H9 (cell line): ENCODE measurements at regions not wholly inside any gene's neighbourhood (a gene's known extent, or its start where the extent isn't known, plus 50 kb on each side); places are given as distances from the start of the nearest gene placed in this dataset.

Experiments used
- DNase-seq: peaks from one replicate; pipeline ENCODE4 v3.0.0-alpha.2; 2017
- H2AFZ ChIP-seq: one replicate; pipeline ENCODE4 v1.6.1; 2013; ENCODE audit warnings: mild to moderate bottlenecking, low read length, control low read depth, moderate library complexity
- H2AK5ac ChIP-seq: 2 replicates; pipeline ENCODE4 v1.6.1; 2013; ENCODE audit warnings: low read length, control low read depth, mixed read lengths; ENCODE audit not compliant: insufficient read length
- H2BK120ac ChIP-seq: one replicate; pipeline ENCODE4 v1.6.1; 2013; ENCODE audit warnings: low read depth, mild to moderate bottlenecking, low read length, control low read depth, inconsistent platforms; ENCODE audit not compliant: poor library complexity, severe bottlenecking
- H2BK12ac ChIP-seq: 2 replicates; pipeline ENCODE4 v1.6.1; 2013; ENCODE audit warnings: low read length, control low read depth, mixed read lengths, low read depth; ENCODE audit not compliant: insufficient read length
- H2BK15ac ChIP-seq: 2 replicates; pipeline ENCODE4 v1.6.1; 2013; ENCODE audit warnings: low read depth, low read length, control low read depth
- H2BK20ac ChIP-seq: one replicate; pipeline ENCODE4 v1.6.1; 2013; ENCODE audit warnings: low read depth, mild to moderate bottlenecking, low read length, control low read depth, inconsistent platforms; ENCODE audit not compliant: poor library complexity, severe bottlenecking
- H2BK5ac ChIP-seq: 2 replicates; pipeline ENCODE4 v1.6.1; 2013; ENCODE audit warnings: low read length, control low read depth, mixed read lengths; ENCODE audit not compliant: insufficient read length
- H3K14ac ChIP-seq: 2 replicates; pipeline ENCODE4 v1.6.1; 2013; ENCODE audit warnings: low read length, control low read depth; ENCODE audit not compliant: insufficient read depth
- H3K18ac ChIP-seq: 2 replicates; pipeline ENCODE4 v1.6.1; 2013; ENCODE audit warnings: low read depth, mild to moderate bottlenecking, mixed read lengths, low read length, control low read depth; ENCODE audit not compliant: insufficient read length
- H3K23ac ChIP-seq: 2 replicates; pipeline ENCODE4 v1.6.1; 2013; ENCODE audit warnings: low read length, control low read depth, mixed read lengths, low read depth; ENCODE audit not compliant: insufficient read length
- H3K23me2 ChIP-seq: 2 replicates; pipeline ENCODE4 v1.6.1; 2013; ENCODE audit warnings: low read depth, mild to moderate bottlenecking, mixed read lengths, low read length, control low read depth; ENCODE audit not compliant: insufficient read length, poor library complexity, severe bottlenecking
- H3K27ac ChIP-seq: 2 replicates; pipeline ENCODE4 v1.5.1; 2013; ENCODE audit warnings: low read length, control low read depth, mixed read lengths, low read depth; ENCODE audit not compliant: insufficient read length
- H3K27me3 ChIP-seq: 2 replicates; pipeline ENCODE4 v1.6.1; 2013; ENCODE audit warnings: low read length, control low read depth, inconsistent platforms; ENCODE audit not compliant: insufficient read depth
- H3K4ac ChIP-seq: 2 replicates; pipeline ENCODE4 v1.6.1; 2013; ENCODE audit warnings: low read depth, mild to moderate bottlenecking, control low read depth, inconsistent platforms, low read length, moderate library complexity
- H3K4me1 ChIP-seq: 2 replicates; pipeline ENCODE4 v1.6.1; 2013; ENCODE audit warnings: low read length, control low read depth, inconsistent platforms; ENCODE audit not compliant: insufficient read depth
- H3K4me2 ChIP-seq: 2 replicates; pipeline ENCODE4 v1.6.1; 2013; ENCODE audit warnings: low read length, control low read depth, mixed read lengths; ENCODE audit not compliant: insufficient read length, insufficient read depth
- H3K56ac ChIP-seq: 2 replicates; pipeline ENCODE4 v1.6.1; 2013; ENCODE audit warnings: low read depth, mild to moderate bottlenecking, mixed read lengths, low read length, control low read depth; ENCODE audit not compliant: insufficient read length
- H3K79me1 ChIP-seq: 2 replicates; pipeline ENCODE4 v1.6.1; 2013; ENCODE audit warnings: low read depth, mild to moderate bottlenecking, moderate library complexity, low read length, control low read depth, inconsistent platforms; ENCODE audit not compliant: insufficient read depth, poor library complexity, severe bottlenecking
- H3K79me2 ChIP-seq: 2 replicates; pipeline ENCODE4 v1.6.1; 2013; ENCODE audit warnings: low read length, control low read depth, inconsistent platforms; ENCODE audit not compliant: insufficient read depth
- H3K9ac ChIP-seq: 2 replicates; pipeline ENCODE4 v1.6.1; 2013; ENCODE audit warnings: low read length, control low read depth, mixed read lengths; ENCODE audit not compliant: insufficient read length; ENCODE audit errors: extremely low read depth
- H3K9me3 ChIP-seq: one replicate; pipeline ENCODE4 v1.6.1; 2013; ENCODE audit warnings: low read depth, low read length, inconsistent platforms; ENCODE audit not compliant: control insufficient read depth
- H3T11ph ChIP-seq: one replicate; pipeline ENCODE4 v1.6.1; 2013; ENCODE audit warnings: mild to moderate bottlenecking, low read length, control low read depth, inconsistent platforms
- H4K20me1 ChIP-seq: one replicate; pipeline ENCODE4 v1.6.1; 2013; ENCODE audit not compliant: control insufficient read depth, insufficient read length, insufficient read depth
- H4K5ac ChIP-seq: 2 replicates; pipeline ENCODE4 v1.6.1; 2013; ENCODE audit warnings: low read depth, mild to moderate bottlenecking, mixed read lengths, low read length, control low read depth; ENCODE audit not compliant: insufficient read length
- H4K8ac ChIP-seq: replicated peaks from 2 replicates; pipeline ENCODE4 v1.6.1; 2013; ENCODE audit warnings: low read length, control low read depth, mixed read lengths, low read depth; ENCODE audit not compliant: insufficient read length
- H4K91ac ChIP-seq: 2 replicates; pipeline ENCODE4 v1.6.1; 2013; ENCODE audit warnings: low read depth, mild to moderate bottlenecking, moderate library complexity, mixed read lengths, low read length, control low read depth; ENCODE audit not compliant: insufficient read length
- H3K27ac Mint-ChIP-seq, 3 experiments: 2 replicates in 2 of 3; 3 replicates in 1 of 3; pipeline ENCODE4 v1.8.0; 2020 to 2021; ENCODE audit warnings: mixed read lengths in 3 of 3, mild to moderate bottlenecking in 1 of 3, moderate library complexity in 1 of 3
- H3K27me3 Mint-ChIP-seq: 2 replicates; pipeline ENCODE4 v1.8.0; 2021; ENCODE audit warnings: low read depth, mild to moderate bottlenecking, moderate library complexity, mixed read lengths
- H3K36me3 Mint-ChIP-seq, 3 experiments: 2 replicates in 2 of 3; 3 replicates in 1 of 3; pipeline ENCODE4 v1.8.0; 2020 to 2021; ENCODE audit warnings: low read depth in 3 of 3, mixed read lengths in 3 of 3; ENCODE audit not compliant: insufficient read depth in 1 of 3
- H3K4me1 Mint-ChIP-seq, 2 experiments: 2 replicates each; pipeline ENCODE4 v1.8.0; 2020; ENCODE audit warnings: mixed read lengths in 2 of 2
- H3K4me3 Mint-ChIP-seq, 2 experiments: 2 replicates in 1 of 2; 3 replicates in 1 of 2; pipeline ENCODE4 v1.8.0; 2020 to 2021; ENCODE audit warnings: mild to moderate bottlenecking in 2 of 2, mixed read lengths in 2 of 2, moderate library complexity in 1 of 2
- H3K9me3 Mint-ChIP-seq, 2 experiments: 2 replicates in 1 of 2; 3 replicates in 1 of 2; pipeline ENCODE4 v1.8.0; 2020; ENCODE audit warnings: mild to moderate bottlenecking in 2 of 2, mixed read lengths in 2 of 2, moderate library complexity in 1 of 2
- CTCF ChIP-seq: fragments of 200-600 bp; sonication (generic); conservative IDR thresholded peaks from 3 replicates; pipeline ENCODE4 v1.8.0; 2021; ENCODE audit warnings: antibody characterized with exemption, mild to moderate bottlenecking

- H3K23ac ChIP-seq = no peak overlapping the region
- no peak for TF ChIP-seq CTCF
These were observed 646.3 kb upstream of the ANKRD30A start for GRCh38 chr10:36479073-36479472.

More at GRCh38 chr10:36479073-36479472, 646.3 kb upstream of the ANKRD30A start:
- no peak overlapping the region for H2BK5ac ChIP-seq
- Mint-ChIP-seq H3K4me1 (peaks cover 4 to 7% of the 10 kb centered on the region in 2 experiments), H3K9me3 (peaks cover 3% of the 10 kb centered on the region in 2 experiments; a peak in 3 of 5 replicates), H3K4me3 (no peak overlapping the region), H3K27ac (no peak overlapping the region), H3K27me3 (no peaks in the 10 kb centered on the region), H3K36me3 (peaks cover 0 to 3% (median 0%) of the 10 kb centered on the region in 3 experiments; a peak in 1 of 7 replicates)
- no peak overlapping the region for H2AK5ac ChIP-seq
- H3K4ac ChIP-seq = no peak overlapping the region
- no peak overlapping the region for H3K9ac ChIP-seq
- no peak overlapping the region for H3K27ac ChIP-seq
- H2BK20ac ChIP-seq = no peak overlapping the region
- H2BK120ac ChIP-seq = no peak overlapping the region
- DNase-seq = no peak
- no peak overlapping the region for H3K4me2 ChIP-seq
- no peak overlapping the region for H2BK12ac ChIP-seq
- no peak overlapping the region for H3K56ac ChIP-seq
- no peak overlapping the region for H4K5ac ChIP-seq
- no peaks in the 10 kb centered on the region; the same call in 1 of the 2 replicates for H3K4me1 ChIP-seq
- H2BK15ac ChIP-seq = no peak overlapping the region
- H3T11ph ChIP-seq = no peak overlapping the region
- H3K27me3 ChIP-seq = no peaks in the 10 kb centered on the region
- H3K79me2 ChIP-seq = no peaks in the 10 kb centered on the region
- no peaks in the 10 kb centered on the region for H3K9me3 ChIP-seq
- H3K79me1 ChIP-seq = no peaks in the 10 kb centered on the region
- H4K8ac ChIP-seq = no peak overlapping the region
- no peak overlapping the region for H2AFZ ChIP-seq
- no peak overlapping the region for H3K18ac ChIP-seq
- H3K14ac ChIP-seq = no peak overlapping the region
- H3K23me2 ChIP-seq = no peaks in the 10 kb centered on the region
- no peak overlapping the region for H4K91ac ChIP-seq
- H4K20me1 ChIP-seq = no peaks in the 10 kb centered on the region
